ENCODE measurements at regions not wholly inside any gene's neighbourhood (a gene's known extent, or its start where the extent isn't known, plus 50 kb on each side); places are given as distances from the start of the nearest gene placed in this dataset.
"Not testable (repeated sequence)": the region's sequence is repeated elsewhere in the genome, so short reads cannot be mapped to it uniquely, and the experiment has no call there.

GRCh38 chr10:17523246-17523753 is 68.9 kb upstream of the ST8SIA6 start:
- DNase-seq (no peak), FAIRE-seq (no peak)
- no peaks in the 10 kb centered on the region for H3K36me3 ChIP-seq (ENCODE audit: control insufficient read depth in 2 of 3, insufficient read depth in 3 of 3, low read length in 3 of 3)
- no peak for TF ChIP-seq CTCF (IDR thresholded peaks at IDR 0.05; ENCODE audit: borderline replicate concordance, extremely low read depth, insufficient read depth)
- no peaks in the 10 kb centered on the region for H3K9me3 ChIP-seq (ENCODE audit: control insufficient read depth in 2 of 3, insufficient read depth in 1 of 3, low read length in 3 of 3)
- intact Hi-C loops (cut with DNase I) = no loop called here
- H3K4me3 ChIP-seq (ENCODE audit: low read length in 3 of 3) = no peak overlapping the region
- no peaks in the 10 kb centered on the region for H3K4me1 ChIP-seq (ENCODE audit: control insufficient read depth in 2 of 3, insufficient read depth in 2 of 3, low read depth in 1 of 3, low read length in 3 of 3)
- H3K27ac ChIP-seq (ENCODE audit: low read depth in 2 of 2, low read length in 2 of 2) = no peak overlapping the region
- no peaks in the 10 kb centered on the region for H3K27me3 ChIP-seq (ENCODE audit: control insufficient read depth, insufficient read depth, low read length)
- H3K9ac ChIP-seq (ENCODE audit: low read length in 3 of 3) = no peak overlapping the region

GRCh38 chr10:17522269-17522668 is 67.9 kb upstream of the ST8SIA6 start:
- H3K27ac ChIP-seq (ENCODE audit: low read depth in 2 of 2, low read length in 2 of 2); H3K9me3 ChIP-seq (ENCODE audit: control insufficient read depth in 2 of 3, insufficient read depth in 1 of 3, low read length in 3 of 3); DNase-seq; H3K4me1 ChIP-seq (ENCODE audit: control insufficient read depth in 2 of 3, insufficient read depth in 2 of 3, low read depth in 1 of 3, low read length in 3 of 3); intact Hi-C loops (cut with DNase I); FAIRE-seq; H3K9ac ChIP-seq (ENCODE audit: low read length in 3 of 3); H3K4me3 ChIP-seq (ENCODE audit: low read length in 3 of 3); H3K27me3 ChIP-seq (ENCODE audit: control insufficient read depth, insufficient read depth, low read length); H3K36me3 ChIP-seq (ENCODE audit: control insufficient read depth in 2 of 3, insufficient read depth in 3 of 3, low read length in 3 of 3): not testable (repeated sequence)

GRCh38 chr10:17519457-17519856 is 65.1 kb upstream of the ST8SIA6 start:
- no peaks in the 10 kb centered on the region for H3K4me1 ChIP-seq (ENCODE audit: control insufficient read depth in 2 of 3, insufficient read depth in 2 of 3, low read depth in 1 of 3, low read length in 3 of 3)
- H3K27ac ChIP-seq (ENCODE audit: low read depth in 2 of 2, low read length in 2 of 2) = no peak overlapping the region
- intact Hi-C loops (cut with DNase I) = no loop called here
- H3K9me3 ChIP-seq (ENCODE audit: control insufficient read depth in 2 of 3, insufficient read depth in 1 of 3, low read length in 3 of 3) = no peaks in the 10 kb centered on the region
- no peak for FAIRE-seq
- H3K36me3 ChIP-seq (ENCODE audit: control insufficient read depth in 2 of 3, insufficient read depth in 3 of 3, low read length in 3 of 3) = no peaks in the 10 kb centered on the region
- no peak for DNase-seq
- H3K27me3 ChIP-seq (ENCODE audit: control insufficient read depth, insufficient read depth, low read length) = no peaks in the 10 kb centered on the region
- no peak for TF ChIP-seq CTCF (IDR thresholded peaks at IDR 0.05; ENCODE audit: borderline replicate concordance, extremely low read depth, insufficient read depth)
- no peak overlapping the region for H3K9ac ChIP-seq (ENCODE audit: low read length in 3 of 3)
- H3K4me3 ChIP-seq (ENCODE audit: low read length in 3 of 3) = no peak overlapping the region

- Histone ChIP-seq H3K27me3 (ENCODE audit: control insufficient read depth, insufficient read depth, low read length) (no peaks in the 10 kb centered on the region), H3K9ac (ENCODE audit: low read length in 3 of 3) (no peak overlapping the region), H3K4me1 (ENCODE audit: control insufficient read depth in 2 of 3, insufficient read depth in 2 of 3, low read depth in 1 of 3, low read length in 3 of 3) (no peaks in the 10 kb centered on the region), H3K27ac (ENCODE audit: low read depth in 2 of 2, low read length in 2 of 2) (no peak overlapping the region), H3K9me3 (ENCODE audit: control insufficient read depth in 2 of 3, insufficient read depth in 1 of 3, low read length in 3 of 3) (no peaks in the 10 kb centered on the region), H3K36me3 (ENCODE audit: control insufficient read depth in 2 of 3, insufficient read depth in 3 of 3, low read length in 3 of 3) (no peaks in the 10 kb centered on the region), H3K4me3 (ENCODE audit: low read length in 3 of 3) (no peak overlapping the region)
- TF ChIP-seq CTCF (IDR thresholded peaks at IDR 0.05; ENCODE audit: borderline replicate concordance, extremely low read depth, insufficient read depth) = no peak
- DNase-seq (no peak), FAIRE-seq (no peak)
- intact Hi-C loops (cut with DNase I) = no loop called here
Observed at GRCh38 chr10:17518338-17518737, 63.9 kb upstream of the ST8SIA6 start.

All from kidney (tissue), 13 donors.